SK-N-MC (cell line): ENCODE measurements at regions not wholly inside any gene's neighbourhood (a gene's known extent, or its start where the extent isn't known, plus 50 kb on each side); places are given as distances from the start of the nearest gene placed in this dataset.

ENCODE experiments used
- EZH2 ChIP-seq: fragments of 200-600 bp; sonication (generic); IDR thresholded peaks from one replicate; pipeline ENCODE4 v1.6.1; 2017; ENCODE audit warnings: antibody characterized with exemption
- POLR2AphosphoS5 ChIP-seq: IDR thresholded peaks from 2 replicates; pipeline ENCODE4 v1.6.1; 2012; ENCODE audit warnings: mild to moderate bottlenecking, low read depth, low read length, borderline replicate concordance

- TF ChIP-seq EZH2 (no peak), POLR2AphosphoS5 (no peak)
Measured at GRCh38 chr9:84512493-84512892, 157.0 kb upstream of the NTRK2 start.
